Coronary artery (tissue), 2 donors: ENCODE measurements at regions not wholly inside any gene's neighbourhood (a gene's known extent, or its start where the extent isn't known, plus 50 kb on each side); places are given as distances from the start of the nearest gene placed in this dataset.

Source experiments
- DNase-seq: peaks from one replicate; pipeline ENCODE4 v3.0.0-alpha.2; 2017; ENCODE audit warnings: low spot score
- H3K27ac ChIP-seq, 2 donors: fragments of 200-600 bp; sonication (generic); one replicate each; pipeline ENCODE4 v1.5.1; 2016 to 2019
- H3K4me3 ChIP-seq: fragments of 200-600 bp; sonication (generic); 2 replicates; pipeline ENCODE4 v1.5.1; 2016; ENCODE audit warnings: mild to moderate bottlenecking, moderate library complexity
- CTCF ChIP-seq: fragments of 200-600 bp; sonication (generic); IDR thresholded peaks from one replicate; pipeline ENCODE4 v1.5.1; 2019; ENCODE audit warnings: antibody characterized with exemption

GRCh38 chr4:181523973-181524372 lies 719.2 kb upstream of the TENM3 start:
- TF ChIP-seq CTCF, result no peak
- no peak overlapping the region for H3K4me3 ChIP-seq

GRCh38 chr4:181524499-181524898 lies 718.7 kb upstream of the TENM3 start:
- Histone ChIP-seq H3K27ac (no peak overlapping the region), H3K4me3 (no peak overlapping the region)
- DNase-seq, result no peak
- TF ChIP-seq CTCF, result no peak

More at GRCh38 chr4:181523973-181524372, 719.2 kb upstream of the TENM3 start:
- no peak for DNase-seq
- H3K27ac ChIP-seq, result no peak overlapping the region

- TF ChIP-seq CTCF, result no peak
- DNase-seq, result no peak
- no peak overlapping the region for H3K4me3 ChIP-seq
- no peak overlapping the region for H3K27ac ChIP-seq
Observed at GRCh38 chr4:181525634-181526033, 717.6 kb upstream of the TENM3 start.

- Histone ChIP-seq H3K4me3 (no peak overlapping the region), H3K27ac (no peak overlapping the region)
- DNase-seq, result no peak
- peak; percentile 15 for TF ChIP-seq CTCF
Observed at GRCh38 chr4:181528570-181529184, 714.5 kb upstream of the TENM3 start.

GRCh38 chr4:181529537-181529936 lies 713.7 kb upstream of the TENM3 start:
- Histone ChIP-seq H3K4me3 (no peak overlapping the region), H3K27ac (no peak overlapping the region)
- no peak for TF ChIP-seq CTCF
- no peak for DNase-seq

- no peak for TF ChIP-seq CTCF
- no peak for DNase-seq
- H3K4me3 ChIP-seq, result no peak overlapping the region
- H3K27ac ChIP-seq, result no peak overlapping the region
Observed at GRCh38 chr4:181536196-181536746, 706.9 kb upstream of the TENM3 start.

- Histone ChIP-seq H3K27ac (no peak overlapping the region), H3K4me3 (no peak overlapping the region)
- no peak for TF ChIP-seq CTCF
- DNase-seq, result no peak
Observed at GRCh38 chr4:181536811-181537434, 706.3 kb upstream of the TENM3 start.
